ENCODE measurements at regions not wholly inside any gene's neighbourhood (a gene's known extent, or its start where the extent isn't known, plus 50 kb on each side); places are given as distances from the start of the nearest gene placed in this dataset.

DNA sequence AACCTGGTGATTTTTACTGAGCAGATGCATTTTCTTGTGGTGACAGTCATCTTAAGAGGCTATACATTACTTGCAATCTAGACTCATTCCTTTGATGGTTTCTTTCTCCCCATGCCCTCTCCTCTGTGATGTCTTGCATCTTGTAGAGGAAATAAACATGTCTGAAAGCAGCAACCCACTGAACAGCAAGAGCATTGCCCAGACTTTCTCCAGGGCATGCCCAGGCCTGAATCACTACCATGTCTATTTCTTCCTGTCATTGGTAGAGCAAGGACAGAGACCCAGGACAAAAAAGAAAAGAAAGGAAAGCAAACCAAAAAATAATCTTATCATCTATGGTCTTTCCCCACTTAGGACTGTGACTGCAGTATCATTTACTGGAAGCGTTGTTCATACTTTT, 326.1 kb downstream of the HNRNPD start:
- no peaks in the 10 kb centered on the region for H3K36me3 ChIP-seq
- peaks cover 94% of the 10 kb centered on the region for H3K27me3 ChIP-seq (ENCODE audit: low read depth)
- peaks cover 14% of the 10 kb centered on the region for H3K4me1 ChIP-seq
- H3K4me3 ChIP-seq = no peak overlapping the region
- no peak for DNase-seq
- no peaks in the 10 kb centered on the region for H3K9me3 ChIP-seq (replicated peaks)
- TF ChIP-seq, protein P1, sequence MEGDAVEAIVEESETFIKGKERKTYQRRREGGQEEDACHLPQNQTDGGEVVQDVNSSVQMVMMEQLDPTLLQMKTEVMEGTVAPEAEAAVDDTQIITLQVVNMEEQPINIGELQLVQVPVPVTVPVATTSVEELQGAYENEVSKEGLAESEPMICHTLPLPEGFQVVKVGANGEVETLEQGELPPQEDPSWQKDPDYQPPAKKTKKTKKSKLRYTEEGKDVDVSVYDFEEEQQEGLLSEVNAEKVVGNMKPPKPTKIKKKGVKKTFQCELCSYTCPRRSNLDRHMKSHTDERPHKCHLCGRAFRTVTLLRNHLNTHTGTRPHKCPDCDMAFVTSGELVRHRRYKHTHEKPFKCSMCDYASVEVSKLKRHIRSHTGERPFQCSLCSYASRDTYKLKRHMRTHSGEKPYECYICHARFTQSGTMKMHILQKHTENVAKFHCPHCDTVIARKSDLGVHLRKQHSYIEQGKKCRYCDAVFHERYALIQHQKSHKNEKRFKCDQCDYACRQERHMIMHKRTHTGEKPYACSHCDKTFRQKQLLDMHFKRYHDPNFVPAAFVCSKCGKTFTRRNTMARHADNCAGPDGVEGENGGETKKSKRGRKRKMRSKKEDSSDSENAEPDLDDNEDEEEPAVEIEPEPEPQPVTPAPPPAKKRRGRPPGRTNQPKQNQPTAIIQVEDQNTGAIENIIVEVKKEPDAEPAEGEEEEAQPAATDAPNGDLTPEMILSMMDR (IDR thresholded peaks at IDR 0.05; ENCODE audit: borderline replicate concordance) = no peak
- H3K27ac ChIP-seq (replicated peaks) = no peak overlapping the region
- intact Hi-C loops (cut with micrococcal nuclease) = no loop called here

DNA sequence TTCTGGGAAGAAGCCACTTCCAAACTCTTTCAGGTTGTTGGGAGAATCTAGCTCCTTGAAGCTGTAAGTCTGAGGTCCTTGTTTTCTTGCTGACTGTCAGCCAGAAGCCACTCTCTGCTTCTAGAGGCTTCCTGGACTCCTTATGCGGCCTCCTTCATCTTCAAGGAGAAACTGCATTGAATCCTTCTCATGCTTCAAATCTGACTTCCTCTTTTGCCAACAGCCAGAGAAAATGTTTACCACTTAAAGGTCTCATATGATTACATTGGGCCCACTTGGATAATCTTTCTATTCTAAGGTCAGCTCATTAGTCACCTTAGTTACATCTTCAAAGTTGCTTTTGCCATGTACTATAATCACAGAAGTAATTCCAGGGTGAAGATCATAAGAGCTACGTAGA, 327.0 kb downstream of the HNRNPD start:
- no peak overlapping the region for H3K4me3 ChIP-seq
- DNase-seq = no peak
- no peak overlapping the region for H3K27ac ChIP-seq (replicated peaks)
- intact Hi-C loops (cut with micrococcal nuclease) = no loop called here
- H3K36me3 ChIP-seq = no peaks in the 10 kb centered on the region
- peaks cover 14% of the 10 kb centered on the region for H3K4me1 ChIP-seq
- no peaks in the 10 kb centered on the region for H3K9me3 ChIP-seq (replicated peaks)
- TF ChIP-seq, protein P1 (IDR thresholded peaks at IDR 0.05; ENCODE audit: borderline replicate concordance) = no peak
- H3K27me3 ChIP-seq (ENCODE audit: low read depth) = peaks cover 97% of the 10 kb centered on the region

DNA sequence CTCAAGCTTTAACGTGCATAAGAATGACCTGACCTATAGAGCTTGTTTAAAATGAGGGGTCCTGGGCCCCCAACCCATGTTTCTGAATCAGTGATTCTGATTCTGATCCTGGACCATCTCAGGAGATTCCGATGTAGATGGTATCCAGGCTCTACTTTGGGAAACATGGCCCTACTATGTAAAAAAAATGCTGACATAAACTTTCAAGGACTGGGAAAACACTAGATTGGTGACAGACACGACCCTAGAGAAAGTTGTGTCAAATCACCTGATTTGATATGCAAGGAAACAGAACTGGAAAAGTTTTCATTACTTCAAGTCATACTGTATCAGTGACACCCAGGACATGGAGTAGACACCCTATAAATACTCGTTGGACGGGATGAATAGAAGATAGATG, 328.5 kb downstream of the HNRNPD start:
- peak overlapping the region; percentile 65 for H3K4me3 ChIP-seq
- H3K27ac ChIP-seq (replicated peaks) = no peak overlapping the region
- peaks cover 14% of the 10 kb centered on the region for H3K4me1 ChIP-seq
- no peaks in the 10 kb centered on the region for H3K9me3 ChIP-seq (replicated peaks)
- H3K27me3 ChIP-seq (ENCODE audit: low read depth) = peaks cover 97% of the 10 kb centered on the region
- DNase-seq = no peak
- intact Hi-C loops (cut with micrococcal nuclease) = no loop called here
- TF ChIP-seq, protein P1 (IDR thresholded peaks at IDR 0.05; ENCODE audit: borderline replicate concordance) = no peak
- no peaks in the 10 kb centered on the region for H3K36me3 ChIP-seq

DNA sequence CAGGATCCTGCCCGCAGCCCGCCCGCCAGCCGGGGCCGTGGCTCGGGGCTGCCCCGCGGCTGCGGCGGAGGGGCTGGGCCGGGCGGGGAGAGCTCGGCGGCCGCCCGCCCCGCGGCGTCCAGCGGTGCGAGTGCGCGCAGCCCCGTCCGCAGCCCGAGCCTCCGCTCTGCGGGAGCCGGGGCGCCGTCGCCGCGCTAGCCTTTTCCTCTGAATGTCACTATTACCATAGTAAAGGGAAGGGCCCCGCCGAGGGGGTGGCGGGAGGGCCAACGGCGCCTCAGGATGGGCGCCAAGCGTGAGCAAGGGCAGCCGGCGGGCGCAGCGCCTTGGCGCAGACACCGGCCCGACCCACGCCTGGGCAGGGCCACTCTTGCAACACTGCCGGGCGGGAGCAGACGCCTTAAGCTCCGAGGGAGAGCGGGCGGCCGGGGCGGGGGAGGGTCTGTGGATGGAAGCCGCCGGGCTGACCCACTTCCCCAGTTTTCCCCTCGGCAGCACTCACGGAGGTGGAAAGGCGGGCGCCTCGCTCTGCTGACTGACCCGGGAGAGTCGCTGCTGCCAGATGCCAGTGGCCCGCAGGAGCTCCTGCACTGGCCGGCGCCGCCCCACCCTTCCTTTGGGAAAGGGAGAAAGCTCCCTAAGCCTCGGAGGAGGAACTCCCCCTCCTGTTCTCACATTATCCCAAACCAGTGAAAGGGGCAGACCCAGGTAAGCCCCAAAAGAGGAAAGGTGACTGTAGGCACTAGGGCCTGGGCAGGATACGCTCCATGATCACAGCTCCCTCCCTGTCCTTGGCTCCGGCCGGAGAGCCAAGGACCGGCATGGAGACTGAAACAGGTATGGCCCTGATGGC, 329.4 kb downstream of the HNRNPD start:
- H3K4me1 ChIP-seq = peaks cover 14% of the 10 kb centered on the region
- H3K9me3 ChIP-seq (replicated peaks) = no peaks in the 10 kb centered on the region
- peak overlapping the region; percentile 65 for H3K4me3 ChIP-seq
- no peaks in the 10 kb centered on the region for H3K36me3 ChIP-seq
- peaks cover 95% of the 10 kb centered on the region for H3K27me3 ChIP-seq (ENCODE audit: low read depth)
- H3K27ac ChIP-seq (replicated peaks) = no peak overlapping the region
- TF ChIP-seq, protein P1 (IDR thresholded peaks at IDR 0.05; ENCODE audit: borderline replicate concordance) = no peak
- peak; percentile 37 for DNase-seq
- intact Hi-C loops (cut with micrococcal nuclease) = no loop called here

DNA sequence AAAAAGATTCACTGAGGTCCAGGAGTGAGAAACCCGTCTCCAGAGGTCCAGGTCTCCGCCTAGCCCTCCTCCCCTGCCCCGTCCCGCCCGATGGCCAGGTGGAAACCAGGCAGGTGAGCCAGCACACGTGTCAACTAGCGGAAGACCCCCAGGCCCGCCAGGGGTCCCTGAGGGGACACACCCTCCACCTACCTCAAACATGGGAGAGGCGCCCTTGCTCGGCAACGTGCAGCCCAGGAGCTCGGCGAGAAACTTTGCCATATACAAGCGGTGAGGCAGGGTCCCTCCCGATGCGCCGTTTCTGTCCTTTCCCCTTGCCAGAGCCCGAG, 330.0 kb downstream of the HNRNPD start:
- TF ChIP-seq, protein P1 (IDR thresholded peaks at IDR 0.05; ENCODE audit: borderline replicate concordance) = no peak
- H3K36me3 ChIP-seq = no peaks in the 10 kb centered on the region
- intact Hi-C loops (cut with micrococcal nuclease) = no loop called here
- H3K4me3 ChIP-seq = peak overlapping the region; percentile 65
- H3K9me3 ChIP-seq (replicated peaks) = no peaks in the 10 kb centered on the region
- no peak for DNase-seq
- H3K27ac ChIP-seq (replicated peaks) = no peak overlapping the region
- H3K4me1 ChIP-seq = peaks cover 14% of the 10 kb centered on the region
- H3K27me3 ChIP-seq (ENCODE audit: low read depth) = peaks cover 95% of the 10 kb centered on the region
